IMR-90 (cell line): ENCODE measurements at regions not wholly inside any gene's neighbourhood (a gene's known extent, or its start where the extent isn't known, plus 50 kb on each side); places are given as distances from the start of the nearest gene placed in this dataset.

Experiments
- NFE2L2 ChIP-seq: fragments of 150-350 bp; IDR thresholded peaks from 2 replicates; pipeline ENCODE4 v1.6.1; 2016; ENCODE audit warnings: low read depth, mild to moderate bottlenecking, low read length
- TF ChIP-seq, protein P1 (sequence below): conservative IDR thresholded peaks from 2 replicates; pipeline ENCODE4 v1.5.1; 2012; ENCODE audit warnings: mild to moderate bottlenecking, low read depth, low read length, improper control_type of control experiment

DNA sequence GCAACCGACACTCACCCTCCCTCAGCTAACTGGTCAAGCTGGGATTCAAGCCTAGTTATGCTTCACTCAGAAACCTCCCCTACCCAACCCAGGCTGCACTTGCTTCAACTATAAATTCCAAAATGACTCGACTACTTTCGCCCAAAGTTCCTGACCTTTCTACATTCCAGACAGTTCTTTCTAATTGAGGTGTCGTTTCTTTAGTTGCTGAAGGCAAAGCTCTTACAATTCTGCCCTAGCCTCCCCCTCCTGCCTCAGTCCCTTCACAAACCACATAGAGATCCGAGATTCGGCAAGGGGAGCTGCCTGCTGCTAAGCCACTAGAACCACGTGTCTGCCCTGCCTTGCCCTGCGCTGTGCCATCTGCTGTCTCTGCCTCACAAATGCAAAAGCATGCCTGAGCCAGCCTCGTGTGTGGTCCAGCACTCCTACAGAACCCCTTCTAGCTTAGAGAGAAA, 74.7 kb upstream of the SH3GL3 start:
- TF ChIP-seq, protein P1, sequence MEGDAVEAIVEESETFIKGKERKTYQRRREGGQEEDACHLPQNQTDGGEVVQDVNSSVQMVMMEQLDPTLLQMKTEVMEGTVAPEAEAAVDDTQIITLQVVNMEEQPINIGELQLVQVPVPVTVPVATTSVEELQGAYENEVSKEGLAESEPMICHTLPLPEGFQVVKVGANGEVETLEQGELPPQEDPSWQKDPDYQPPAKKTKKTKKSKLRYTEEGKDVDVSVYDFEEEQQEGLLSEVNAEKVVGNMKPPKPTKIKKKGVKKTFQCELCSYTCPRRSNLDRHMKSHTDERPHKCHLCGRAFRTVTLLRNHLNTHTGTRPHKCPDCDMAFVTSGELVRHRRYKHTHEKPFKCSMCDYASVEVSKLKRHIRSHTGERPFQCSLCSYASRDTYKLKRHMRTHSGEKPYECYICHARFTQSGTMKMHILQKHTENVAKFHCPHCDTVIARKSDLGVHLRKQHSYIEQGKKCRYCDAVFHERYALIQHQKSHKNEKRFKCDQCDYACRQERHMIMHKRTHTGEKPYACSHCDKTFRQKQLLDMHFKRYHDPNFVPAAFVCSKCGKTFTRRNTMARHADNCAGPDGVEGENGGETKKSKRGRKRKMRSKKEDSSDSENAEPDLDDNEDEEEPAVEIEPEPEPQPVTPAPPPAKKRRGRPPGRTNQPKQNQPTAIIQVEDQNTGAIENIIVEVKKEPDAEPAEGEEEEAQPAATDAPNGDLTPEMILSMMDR, result no peak
- no peak for TF ChIP-seq NFE2L2
